ENCODE measurements at regions not wholly inside any gene's neighbourhood (a gene's known extent, or its start where the extent isn't known, plus 50 kb on each side); places are given as distances from the start of the nearest gene placed in this dataset.
A peak's percentile ranks its signal among the peaks of the same experiment; 100 is the strongest.
"Not testable (repeated sequence)": the region's sequence is repeated elsewhere in the genome, so short reads cannot be mapped to it uniquely, and the experiment has no call there.

DNA sequence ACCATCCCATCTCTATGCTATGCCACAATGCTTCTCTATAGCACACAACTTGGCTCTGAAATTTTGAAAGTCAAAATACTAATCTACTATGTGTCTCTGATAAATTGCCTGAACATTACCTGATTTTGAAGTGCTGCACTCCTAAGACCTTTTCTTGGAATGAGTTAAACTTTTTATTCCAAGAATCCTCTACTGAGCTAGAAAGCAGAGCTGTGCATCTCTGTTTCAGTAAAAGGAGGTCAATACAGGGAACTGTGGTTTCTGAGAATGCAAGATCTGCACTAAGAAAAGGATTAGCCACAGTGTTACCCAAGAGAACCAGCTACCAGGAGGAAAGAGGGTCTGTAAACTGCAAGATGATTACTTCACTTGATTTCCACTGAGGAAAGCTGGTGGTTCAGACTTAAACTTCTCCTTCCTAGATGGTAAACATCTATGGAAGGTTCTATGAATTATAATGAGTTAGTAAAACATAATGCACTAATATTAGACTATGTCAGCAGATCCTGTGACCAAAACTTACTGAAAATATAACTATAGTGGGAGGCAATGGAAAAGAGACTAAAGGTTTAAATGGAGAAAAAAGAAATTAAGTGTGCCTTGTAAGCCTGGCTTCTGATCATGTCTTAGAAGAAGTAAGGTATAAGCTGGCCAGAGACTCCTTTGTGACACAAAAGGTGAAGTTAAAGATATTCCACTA, 588.0 kb upstream of the DEFB115 start:
- DNase-seq (ENCODE audit: low spot score): not testable (repeated sequence)

DNA sequence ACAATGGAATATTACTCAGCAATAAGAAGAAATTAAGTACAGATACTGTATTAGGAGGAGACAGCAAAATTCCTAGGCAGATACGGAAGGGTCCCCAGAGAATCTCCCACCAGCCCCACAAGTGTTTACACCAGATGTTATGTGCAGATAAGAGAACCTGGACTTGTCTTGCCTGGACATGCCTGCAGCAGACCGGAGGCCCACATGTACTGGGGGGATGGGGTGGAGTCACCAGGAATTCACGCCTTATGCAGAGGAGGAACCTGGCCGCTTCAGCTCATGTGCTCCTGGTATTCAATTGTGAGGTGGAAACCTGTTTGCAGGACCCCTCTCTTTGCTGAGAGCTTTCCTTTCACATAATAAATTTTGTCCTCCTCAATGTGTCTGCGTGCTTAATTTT, 586.3 kb upstream of the DEFB115 start:
- not testable (repeated sequence) for DNase-seq (ENCODE audit: low spot score)

DNA sequence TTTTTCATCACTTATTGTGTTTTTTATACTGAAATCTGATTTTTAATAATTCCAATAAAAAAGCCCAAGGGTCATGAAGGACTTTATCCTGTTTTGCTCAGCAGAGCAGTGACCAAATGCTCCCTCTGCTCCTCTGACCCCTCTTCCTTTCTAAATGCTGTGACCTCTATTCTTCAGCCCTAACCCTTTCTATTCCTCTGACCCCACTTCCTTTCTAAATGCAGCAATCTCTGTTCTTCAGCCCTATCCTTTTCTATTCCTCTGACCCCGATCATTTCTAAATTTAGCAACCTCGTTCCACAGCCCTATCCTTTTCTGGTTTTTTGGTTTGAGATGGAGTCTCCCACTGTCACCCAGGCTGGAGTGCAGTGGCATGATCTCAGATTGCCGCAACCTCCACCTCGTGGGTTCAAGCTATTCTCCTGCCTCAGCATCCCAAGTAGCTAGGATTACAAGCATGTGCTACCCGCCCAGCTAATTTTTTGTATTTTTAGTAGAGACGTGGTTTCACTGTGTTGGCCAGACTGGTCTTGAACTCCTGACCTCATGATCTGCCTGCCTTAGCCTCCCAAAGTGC, 581.4 kb upstream of the DEFB115 start:
- not testable (repeated sequence) for DNase-seq (ENCODE audit: low spot score)

DNA sequence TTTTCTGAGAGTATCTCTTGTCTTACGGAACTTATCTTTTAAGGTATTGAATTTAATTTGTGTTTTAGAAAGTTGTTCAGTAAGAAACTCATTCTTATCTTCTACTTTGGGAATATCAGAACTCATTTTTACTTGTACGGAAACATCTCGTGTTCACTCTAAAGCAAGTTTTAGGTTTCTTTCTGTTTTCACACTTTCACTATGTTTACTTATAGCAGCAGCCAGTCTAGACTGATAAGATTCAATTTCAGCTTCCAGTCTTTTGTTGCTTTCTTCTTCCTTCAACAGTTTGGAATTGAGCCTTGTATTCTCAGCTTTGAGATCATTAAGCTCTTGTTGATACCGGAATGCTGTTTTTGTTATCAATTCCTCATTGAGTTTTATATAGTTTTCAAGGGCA, 575.2 kb upstream of the DEFB115 start:
- DNase-seq (ENCODE audit: low spot score): not testable (repeated sequence)

DNA sequence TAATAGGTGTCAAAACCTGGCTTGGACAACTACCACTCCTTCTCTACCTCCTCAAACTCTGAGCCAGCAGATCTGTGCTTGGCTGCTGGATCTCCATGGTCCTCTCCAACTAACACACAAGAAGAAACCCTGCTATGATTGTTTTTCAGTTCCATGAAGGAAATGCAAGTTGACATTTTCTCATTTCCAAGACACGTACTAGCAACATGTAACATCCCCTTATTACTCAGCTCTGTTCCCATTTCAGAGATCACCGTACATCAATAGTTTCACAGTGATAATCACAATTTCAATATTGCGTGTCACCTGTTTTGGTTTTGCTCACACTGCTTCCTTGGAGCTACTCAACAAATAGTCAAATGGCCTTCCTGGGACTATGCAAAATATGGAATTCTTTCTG, 544.6 kb upstream of the DEFB115 start:
- not testable (repeated sequence) for DNase-seq (ENCODE audit: low spot score)

DNA sequence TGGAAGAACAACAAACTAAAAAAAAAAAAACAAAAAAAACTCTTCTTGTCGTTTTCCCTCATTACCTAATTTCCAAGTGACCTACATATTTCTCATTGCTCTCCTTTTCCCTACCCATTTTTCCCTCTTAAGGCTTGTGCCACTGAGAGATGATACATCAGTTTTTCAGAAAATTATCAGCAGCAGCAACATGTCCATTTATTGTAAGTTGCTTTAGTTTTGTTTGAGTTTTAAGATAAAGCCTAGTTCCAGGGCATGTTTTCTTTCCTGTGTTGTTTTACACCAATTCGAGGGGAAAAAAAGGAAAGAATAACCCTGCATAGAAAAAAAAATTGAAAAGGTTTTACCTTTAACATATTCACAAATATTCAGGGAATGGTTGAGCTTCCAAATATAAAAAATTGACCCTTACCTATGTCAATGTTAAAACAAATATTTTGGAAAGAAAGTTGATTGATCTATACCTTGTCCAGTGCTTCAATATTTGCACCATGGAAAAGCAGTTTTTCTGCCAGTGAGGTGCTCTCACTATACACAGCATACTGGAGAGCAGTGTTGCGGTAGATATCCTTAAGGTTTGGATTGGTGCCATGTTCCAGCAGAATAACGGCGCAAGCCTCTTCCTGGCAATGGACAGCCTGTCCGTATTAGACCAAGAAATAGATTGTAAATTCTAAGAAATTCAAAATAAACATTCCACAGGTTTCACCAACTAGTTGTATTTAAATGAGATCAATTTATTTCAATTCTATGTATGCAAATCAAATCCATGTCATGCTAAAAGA, 537.9 kb upstream of the DEFB115 start:
- not testable (repeated sequence) for DNase-seq (ENCODE audit: low spot score)

DNA sequence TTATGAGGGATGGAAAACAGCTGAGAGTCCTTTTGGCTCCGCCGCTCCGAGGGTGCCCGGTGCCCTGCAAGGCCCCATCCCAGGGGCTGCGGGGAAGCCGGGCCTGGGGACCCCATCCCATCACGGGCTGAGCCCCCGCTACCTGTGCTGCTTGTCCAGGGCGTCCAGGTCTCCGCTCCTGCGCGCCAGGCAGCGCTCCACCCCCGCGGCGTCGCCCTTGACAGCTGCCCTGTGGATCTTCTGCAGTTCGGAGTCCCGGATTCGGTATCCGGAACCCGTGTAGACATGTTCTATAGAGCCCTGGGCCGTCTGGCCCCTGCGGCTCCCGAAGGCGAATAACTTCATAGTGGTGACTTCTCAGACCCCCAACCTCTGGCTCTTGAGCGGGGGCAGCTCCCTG, 534.0 kb upstream of the DEFB115 start:
- peak; percentile 3 for DNase-seq (ENCODE audit: low spot score)

DNA sequence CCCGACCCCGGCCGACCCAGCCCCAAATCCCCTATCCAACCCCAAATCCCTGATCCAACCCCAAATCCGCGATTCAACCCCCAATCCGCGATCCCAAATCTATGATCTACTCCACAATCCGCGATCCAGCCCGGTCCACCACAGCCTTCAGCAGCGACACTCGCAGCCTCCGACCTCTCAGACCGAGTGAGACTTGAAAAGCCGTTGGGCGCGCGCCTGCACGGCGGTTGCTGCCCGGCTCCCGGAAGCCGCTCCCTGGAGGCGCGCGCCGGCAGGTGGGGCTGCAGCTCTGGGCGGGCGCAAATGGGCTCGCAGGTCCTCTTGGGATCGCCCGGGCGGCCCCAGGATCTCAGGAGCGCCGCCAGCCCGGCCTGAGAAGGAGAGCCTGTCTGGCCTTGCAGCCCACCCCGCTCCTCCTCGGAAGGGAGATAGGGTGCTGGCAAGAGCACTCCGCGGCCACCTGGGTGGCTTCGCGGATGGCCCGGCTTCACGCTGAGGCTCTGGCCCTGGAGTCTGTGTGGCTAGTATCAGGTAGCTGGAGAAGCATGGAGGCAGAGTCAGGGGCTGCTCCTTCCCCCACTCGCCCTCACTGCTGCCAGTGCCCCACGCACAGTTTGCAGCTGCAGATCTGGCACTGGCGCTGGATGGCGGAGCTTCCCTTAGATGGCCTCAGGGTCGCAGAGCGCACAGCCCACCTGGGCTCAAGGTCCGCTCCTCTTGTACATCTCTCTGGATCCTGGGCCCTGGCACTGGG, 533.4 kb upstream of the DEFB115 start:
- peak; percentile 64 for DNase-seq (ENCODE audit: low spot score)

DNA sequence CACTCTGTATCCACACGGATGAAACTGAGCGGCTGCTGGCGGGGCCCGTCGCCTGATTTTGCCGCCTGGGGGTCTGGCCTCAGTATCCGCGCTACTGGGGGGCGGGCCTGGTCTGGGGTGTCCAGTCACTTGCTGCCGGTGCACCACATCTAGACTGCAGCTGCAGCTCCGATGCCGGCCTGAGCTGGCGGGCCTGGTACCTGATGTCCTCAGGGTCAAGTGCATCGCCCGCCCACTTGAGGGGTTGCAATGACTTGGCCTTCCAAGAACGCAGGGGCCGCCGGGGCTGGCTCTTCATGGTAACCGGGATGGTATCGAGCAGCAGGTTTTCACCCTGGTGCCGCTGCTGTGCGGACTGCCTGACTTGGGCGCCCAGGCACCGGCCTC, 532.8 kb upstream of the DEFB115 start:
- DNase-seq (ENCODE audit: low spot score): peak; percentile 2

DNA sequence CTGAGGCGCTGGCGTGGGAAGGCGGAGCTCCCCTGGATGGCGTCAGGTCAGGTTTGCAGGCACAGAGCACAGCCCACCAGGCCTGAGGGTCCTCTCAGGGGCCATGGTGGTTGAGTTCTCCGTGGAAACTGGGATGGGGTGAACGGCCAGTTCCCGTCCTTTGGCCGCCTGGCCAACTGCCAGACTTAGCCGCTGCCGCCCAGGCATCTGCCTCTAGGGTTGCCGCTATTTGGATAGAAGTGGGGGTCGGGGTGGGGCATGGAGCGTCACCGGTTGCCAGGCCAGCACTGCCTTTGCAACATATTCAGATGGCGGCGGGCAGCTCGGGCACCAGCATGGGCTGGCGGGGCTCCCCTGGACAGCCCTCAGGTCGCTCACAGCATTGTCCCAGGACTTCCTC, 532.3 kb upstream of the DEFB115 start:
- not testable (repeated sequence) for DNase-seq (ENCODE audit: low spot score)

DNA sequence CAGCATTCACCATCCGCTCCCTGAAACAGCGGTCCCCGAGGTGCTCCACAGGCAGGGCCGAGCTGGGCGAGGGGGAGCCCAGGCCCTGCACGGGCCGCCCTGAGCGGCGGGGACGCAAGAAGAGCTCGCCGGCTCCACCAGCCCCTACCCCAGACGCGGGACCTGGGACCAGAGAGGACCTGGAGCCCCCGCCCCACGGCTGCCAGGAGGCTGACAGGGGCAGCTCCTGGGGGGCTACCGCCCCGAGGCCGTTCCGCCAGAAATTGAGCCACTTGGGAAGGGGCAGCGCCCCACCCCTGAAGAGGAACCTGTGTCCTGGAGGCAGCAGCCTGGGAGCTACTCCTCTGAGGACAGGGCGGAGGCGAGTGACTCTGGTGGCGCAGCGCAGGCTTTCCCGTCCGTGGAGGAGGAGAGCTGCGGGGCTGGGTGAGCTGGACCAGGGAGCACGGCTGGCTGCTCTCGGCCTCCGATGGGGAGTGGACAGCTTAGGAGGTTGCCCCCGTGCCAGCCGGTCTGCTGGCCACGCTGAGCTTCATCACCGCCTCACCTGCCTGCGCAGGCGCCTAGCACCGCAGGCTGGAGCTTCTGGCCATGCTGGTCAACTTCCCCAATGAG, 529.1 kb upstream of the DEFB115 start:
- DNase-seq (ENCODE audit: low spot score): not testable (repeated sequence)
